GM19035 (cell line): ENCODE measurements at regions not wholly inside any gene's neighbourhood (a gene's known extent, or its start where the extent isn't known, plus 50 kb on each side); places are given as distances from the start of the nearest gene placed in this dataset.
A peak's percentile ranks its signal among the peaks of the same experiment; 100 is the strongest.

Experiments
- ATAC-seq: cut with Tn5 transposase; IDR thresholded peaks from one replicate; pipeline ENCODE4 v1.9.1; 2021; ENCODE audit not compliant: unreplicated experiment

GRCh38 chrX:16440446-16440845, 209.5 kb upstream of the S100G start:
- ATAC-seq, result no peak

GRCh38 chrX:16444353-16444752, 205.6 kb upstream of the S100G start:
- no peak for ATAC-seq

- ATAC-seq, result peak; percentile 74
Observed at GRCh38 chrX:16445166-16445752, 204.7 kb upstream of the S100G start.

GRCh38 chrX:16451334-16451733, 198.6 kb upstream of the S100G start:
- no peak for ATAC-seq

- no peak for ATAC-seq
Observed at GRCh38 chrX:16454926-16455325, 195.0 kb upstream of the S100G start.

- no peak for ATAC-seq
Observed at GRCh38 chrX:16457239-16457638, 192.7 kb upstream of the S100G start.

GRCh38 chrX:16458208-16458607, 191.8 kb upstream of the S100G start:
- no peak for ATAC-seq

- ATAC-seq, result no peak
Observed at GRCh38 chrX:16459008-16459407, 190.9 kb upstream of the S100G start.

- ATAC-seq, result no peak
Observed at GRCh38 chrX:16461968-16462367, 188.0 kb upstream of the S100G start.

GRCh38 chrX:16462912-16463311, 187.0 kb upstream of the S100G start:
- ATAC-seq, result no peak

GRCh38 chrX:16464369-16464768, 185.6 kb upstream of the S100G start:
- ATAC-seq, result no peak

GRCh38 chrX:16465081-16465876, 184.7 kb upstream of the S100G start:
- no peak for ATAC-seq

- ATAC-seq, result no peak
Observed at GRCh38 chrX:16466640-16467432, 183.1 kb upstream of the S100G start.

- no peak for ATAC-seq
Observed at GRCh38 chrX:16469870-16470269, 180.1 kb upstream of the S100G start.

- ATAC-seq, result no peak
Observed at GRCh38 chrX:16472345-16472744, 177.6 kb upstream of the S100G start.

- ATAC-seq, result no peak
Observed at GRCh38 chrX:16474511-16474910, 175.4 kb upstream of the S100G start.

- no peak for ATAC-seq
Observed at GRCh38 chrX:16476009-16476408, 173.9 kb upstream of the S100G start.

- ATAC-seq, result no peak
Observed at GRCh38 chrX:16476692-16477091, 173.3 kb upstream of the S100G start.

- ATAC-seq, result no peak
Observed at GRCh38 chrX:16479206-16479869, 170.6 kb upstream of the S100G start.

- no peak for ATAC-seq
Observed at GRCh38 chrX:16480049-16480448, 169.9 kb upstream of the S100G start.

- no peak for ATAC-seq
Observed at GRCh38 chrX:16484338-16484737, 165.6 kb upstream of the S100G start.
